ENCODE measurements at regions not wholly inside any gene's neighbourhood (a gene's known extent, or its start where the extent isn't known, plus 50 kb on each side); places are given as distances from the start of the nearest gene placed in this dataset.

GRCh38 chr7:114047889-114048288 lies 129.1 kb upstream of the PPP1R3A start:
- no peak for TF ChIP-seq EZH2 (IDR thresholded peaks at IDR 0.05; ENCODE audit: insufficient read depth, poor library complexity, severe bottlenecking)
- TF ChIP-seq EZH2phosphoT487 (IDR thresholded peaks at IDR 0.05; ENCODE audit: insufficient read depth, low read depth): no peak
